ENCODE measurements at regions not wholly inside any gene's neighbourhood (a gene's known extent, or its start where the extent isn't known, plus 50 kb on each side); places are given as distances from the start of the nearest gene placed in this dataset.

GRCh38 chr15:81981908-81982307 lies 63.9 kb downstream of the MEX3B start:
- TF ChIP-seq, protein P1, sequence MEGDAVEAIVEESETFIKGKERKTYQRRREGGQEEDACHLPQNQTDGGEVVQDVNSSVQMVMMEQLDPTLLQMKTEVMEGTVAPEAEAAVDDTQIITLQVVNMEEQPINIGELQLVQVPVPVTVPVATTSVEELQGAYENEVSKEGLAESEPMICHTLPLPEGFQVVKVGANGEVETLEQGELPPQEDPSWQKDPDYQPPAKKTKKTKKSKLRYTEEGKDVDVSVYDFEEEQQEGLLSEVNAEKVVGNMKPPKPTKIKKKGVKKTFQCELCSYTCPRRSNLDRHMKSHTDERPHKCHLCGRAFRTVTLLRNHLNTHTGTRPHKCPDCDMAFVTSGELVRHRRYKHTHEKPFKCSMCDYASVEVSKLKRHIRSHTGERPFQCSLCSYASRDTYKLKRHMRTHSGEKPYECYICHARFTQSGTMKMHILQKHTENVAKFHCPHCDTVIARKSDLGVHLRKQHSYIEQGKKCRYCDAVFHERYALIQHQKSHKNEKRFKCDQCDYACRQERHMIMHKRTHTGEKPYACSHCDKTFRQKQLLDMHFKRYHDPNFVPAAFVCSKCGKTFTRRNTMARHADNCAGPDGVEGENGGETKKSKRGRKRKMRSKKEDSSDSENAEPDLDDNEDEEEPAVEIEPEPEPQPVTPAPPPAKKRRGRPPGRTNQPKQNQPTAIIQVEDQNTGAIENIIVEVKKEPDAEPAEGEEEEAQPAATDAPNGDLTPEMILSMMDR (IDR thresholded peaks at IDR 0.05) = no peak
- TF ChIP-seq POLR2A (IDR thresholded peaks at IDR 0.05) = no peak
